ENCODE measurements at regions not wholly inside any gene's neighbourhood (a gene's known extent, or its start where the extent isn't known, plus 50 kb on each side); places are given as distances from the start of the nearest gene placed in this dataset.
A peak's percentile ranks its signal among the peaks of the same experiment; 100 is the strongest.

GRCh38 chr1:208682664-208683013, 438.5 kb upstream of the PLXNA2 start:
- Histone ChIP-seq H3K27me3 (no peaks in the 10 kb centered on the region), H3K36me3 (no peaks in the 10 kb centered on the region), H3K4me1 (peaks cover 0 to 18% (median 1%) of the 10 kb centered on the region in 4 donors), H3K4me3 (no peak overlapping the region), H3K27ac (peak overlapping the region in 2 of 4 donors; percentile 33 to 52), H3K9me3 (no peaks in the 10 kb centered on the region)
- peak; percentile 8 for DNase-seq
- intact Hi-C loops (cut with DNase I; ENCODE audit: low total_unique reads): no loop called here
- TF ChIP-seq EP300 (IDR thresholded peaks at IDR 0.05; ENCODE audit: low read depth): no peak
- no peak for TF ChIP-seq POLR2AphosphoS5 (IDR thresholded peaks at IDR 0.05)
- no peak for TF ChIP-seq POLR2A (IDR thresholded peaks at IDR 0.05)
- no peak for TF ChIP-seq CTCF (IDR thresholded peaks at IDR 0.05)
- in situ Hi-C loops (cut with MboI; ENCODE audit: low pct_ligation_motif_present in 1 of 4, low pct_unique_long_range_greater_than_20kb in 1 of 4, low sequenced_read_pairs in 3 of 4): no loop called here
- WGBS, 2 donors (ENCODE audit: low coverage in 1 of 2): 17 to 19% methylated on average over 1 to 2 of the region's 2 CpGs

- no peak for DNase-seq
- Histone ChIP-seq H3K4me3 (no peak overlapping the region), H3K9me3 (no peaks in the 10 kb centered on the region), H3K27me3 (no peaks in the 10 kb centered on the region), H3K4me1 (peaks cover 0 to 18% (median 1%) of the 10 kb centered on the region in 4 donors), H3K36me3 (no peaks in the 10 kb centered on the region), H3K27ac (peak overlapping the region in 1 of 4 donors; percentile 52)
- intact Hi-C loops (cut with DNase I; ENCODE audit: low total_unique reads): no loop called here
- no peak for TF ChIP-seq CTCF (IDR thresholded peaks at IDR 0.05)
- no peak for TF ChIP-seq POLR2A (IDR thresholded peaks at IDR 0.05)
- no peak for TF ChIP-seq EP300 (IDR thresholded peaks at IDR 0.05; ENCODE audit: low read depth)
- no peak for TF ChIP-seq POLR2AphosphoS5 (IDR thresholded peaks at IDR 0.05)
- in situ Hi-C loops (cut with MboI; ENCODE audit: low pct_ligation_motif_present in 1 of 4, low pct_unique_long_range_greater_than_20kb in 1 of 4, low sequenced_read_pairs in 3 of 4): no loop called here
Observed at GRCh38 chr1:208683141-208683540, 439.0 kb upstream of the PLXNA2 start.

- Histone ChIP-seq H3K4me1 (peaks cover 0 to 18% (median 1%) of the 10 kb centered on the region in 4 donors), H3K36me3 (no peaks in the 10 kb centered on the region), H3K4me3 (no peak overlapping the region), H3K27ac (no peak overlapping the region), H3K27me3 (no peaks in the 10 kb centered on the region), H3K9me3 (no peaks in the 10 kb centered on the region)
- DNase-seq: no peak
- TF ChIP-seq POLR2A (IDR thresholded peaks at IDR 0.05): no peak
- no peak for TF ChIP-seq CTCF (IDR thresholded peaks at IDR 0.05)
- no peak for TF ChIP-seq EP300 (IDR thresholded peaks at IDR 0.05; ENCODE audit: low read depth)
- no peak for TF ChIP-seq POLR2AphosphoS5 (IDR thresholded peaks at IDR 0.05)
- in situ Hi-C loops (cut with MboI; ENCODE audit: low pct_ligation_motif_present in 1 of 4, low pct_unique_long_range_greater_than_20kb in 1 of 4, low sequenced_read_pairs in 3 of 4): no loop called here
- WGBS, 2 donors (ENCODE audit: low coverage in 1 of 2): 94 to 96% methylated on average over 2 of the region's 2 CpGs
- intact Hi-C loops (cut with DNase I; ENCODE audit: low total_unique reads): no loop called here
Observed at GRCh38 chr1:208684192-208684591, 440.0 kb upstream of the PLXNA2 start.

- in situ Hi-C loops (cut with MboI; ENCODE audit: low pct_ligation_motif_present in 1 of 4, low pct_unique_long_range_greater_than_20kb in 1 of 4, low sequenced_read_pairs in 3 of 4) (no loop called here), intact Hi-C loops (cut with DNase I; ENCODE audit: low total_unique reads) (no loop called here)
- Histone ChIP-seq H3K4me3 (no peak overlapping the region), H3K4me1 (peaks cover 3 to 26% (median 3%) of the 10 kb centered on the region in 4 donors), H3K27me3 (no peaks in the 10 kb centered on the region), H3K27ac (no peak overlapping the region), H3K36me3 (no peaks in the 10 kb centered on the region), H3K9me3 (no peaks in the 10 kb centered on the region)
- TF ChIP-seq CTCF (IDR thresholded peaks at IDR 0.05): no peak
- no peak for TF ChIP-seq POLR2AphosphoS5 (IDR thresholded peaks at IDR 0.05)
- no peak for TF ChIP-seq POLR2A (IDR thresholded peaks at IDR 0.05)
- no peak for DNase-seq
- WGBS, 2 donors (ENCODE audit: low coverage in 1 of 2): 70 to 79% methylated on average over 2 of the region's 2 CpGs
Observed at GRCh38 chr1:208686592-208686991, 442.4 kb upstream of the PLXNA2 start.
